PC-3 (cell line): ENCODE measurements at regions not wholly inside any gene's neighbourhood (a gene's known extent, or its start where the extent isn't known, plus 50 kb on each side); places are given as distances from the start of the nearest gene placed in this dataset.

Experiments
- ATAC-seq: fragments of 200-7000 bp; cut with Tn5 transposase; 2 replicates; pipeline ENCODE4 v1.9.1; 2020; ENCODE audit warnings: mild to moderate bottlenecking, moderate library complexity
- BruUV-seq: library from RNA; stranded (reverse); fragments of 400-500 nt; replicated peaks from 2 replicates; lab custom pipeline; 2021; lab: Mats Ljungman, UMichigan
- CTCF ChIA-PET: fragments of 300-600 bp; sonication (Branson Sonifier 250); formaldehyde crosslinking; loops from one replicate; lab custom pipeline; 2022; ENCODE audit warnings: antibody characterized with exemption; lab: Charles Lee
- POLR2A ChIA-PET: fragments of 300-600 bp; sonication (Branson Sonifier 250); formaldehyde crosslinking; loops from one replicate; lab custom pipeline; 2022; ENCODE audit warnings: antibody characterized with exemption; ENCODE audit not compliant: unreplicated experiment; lab: Charles Lee
- DNase-seq: peaks from one replicate; pipeline ENCODE4 v3.0.0-alpha.2; 2015
- H2AFZ ChIP-seq: fragments of 300-600 bp; sonication (generic); 2 replicates; pipeline ENCODE4 v1.6.0; 2016; ENCODE audit warnings: antibody characterized with exemption, low read length
- H3F3A ChIP-seq: fragments of 300-600 bp; sonication (generic); one replicate; pipeline ENCODE4 v1.6.0; 2017; ENCODE audit warnings: antibody characterized with exemption, low read length, control low read depth, mild to moderate bottlenecking; ENCODE audit not compliant: unreplicated experiment
- H3K27ac ChIP-seq: fragments of 300-600 bp; sonication (generic); 2 replicates; pipeline ENCODE4 v1.5.1; 2016; ENCODE audit warnings: mild to moderate bottlenecking, low read length
- H3K27me3 ChIP-seq: fragments of 300-600 bp; sonication (generic); 2 replicates; pipeline ENCODE4 v1.6.1; 2016; ENCODE audit warnings: low read length, mixed read lengths
- H3K36me3 ChIP-seq: fragments of 300-600 bp; sonication (generic); 2 replicates; pipeline ENCODE4 v1.6.1; 2016; ENCODE audit warnings: low read depth, mixed run types, low read length, mixed read lengths
- H3K4me1 ChIP-seq: fragments of 300-600 bp; sonication (generic); 2 replicates; pipeline ENCODE4 v1.5.1; 2016; ENCODE audit warnings: low read length; ENCODE audit not compliant: insufficient read depth
- H3K4me2 ChIP-seq: fragments of 300-600 bp; sonication (generic); 2 replicates; pipeline ENCODE4 v1.6.0; 2016; ENCODE audit warnings: low read length
- H3K4me3 ChIP-seq: fragments of 300-600 bp; sonication (generic); 2 replicates; pipeline ENCODE4 v1.5.1; 2016; ENCODE audit warnings: mild to moderate bottlenecking, low read length, mixed read lengths
- H3K79me2 ChIP-seq: fragments of 300-600 bp; sonication (generic); 2 replicates; pipeline ENCODE4 v1.6.1; 2017; ENCODE audit warnings: low read length, mixed read lengths
- H3K9ac ChIP-seq: fragments of 300-600 bp; sonication (generic); 2 replicates; pipeline ENCODE4 v1.6.0; 2016; ENCODE audit warnings: mild to moderate bottlenecking, low read length
- H3K9me2 ChIP-seq: fragments of 300-600 bp; sonication (generic); replicated peaks from 2 replicates; pipeline ENCODE4 v1.6.1; 2016; ENCODE audit warnings: mixed run types, low read length, mixed read lengths
- H3K9me3 ChIP-seq: fragments of 300-600 bp; sonication (generic); 2 replicates; pipeline ENCODE4 v1.6.1; 2016; ENCODE audit warnings: low read length, mixed read lengths
- H4K20me1 ChIP-seq: fragments of 300-600 bp; sonication (generic); 2 replicates; pipeline ENCODE4 v1.6.1; 2016; ENCODE audit warnings: low read length, mixed read lengths
- CTCF ChIP-seq: fragments of 300-600 bp; sonication (generic); conservative IDR thresholded peaks from 2 replicates; pipeline ENCODE4 v1.5.1; 2017; ENCODE audit warnings: antibody characterized with exemption, low read depth, mild to moderate bottlenecking, low read length
- EZH2 ChIP-seq: fragments of 300-600 bp; sonication (generic); IDR thresholded peaks from one replicate; pipeline ENCODE4 v1.6.1; 2017; ENCODE audit warnings: antibody characterized with exemption, mild to moderate bottlenecking, low read length; ENCODE audit not compliant: unreplicated experiment
- EZH2phosphoT487 ChIP-seq: fragments of 300-600 bp; sonication (generic); IDR thresholded peaks from 2 replicates; pipeline ENCODE4 v1.6.1; 2018; ENCODE audit warnings: mild to moderate bottlenecking, antibody characterized with exemption, low read length, borderline replicate concordance
- intact Hi-C: fragments of 100-400 bp; cut with micrococcal nuclease; formaldehyde crosslinking; loops from 2 replicates; pipeline ENCODE4 v1.9.0; 2023

GRCh38 chr1:199671684-199672083, 355.8 kb upstream of the NR5A2 start:
- no peak overlapping the region for H3K4me2 ChIP-seq
- BruUV-seq: no TSS peak
- no peaks in the 10 kb centered on the region for H4K20me1 ChIP-seq
- H3K79me2 ChIP-seq: no peaks in the 10 kb centered on the region
- POLR2A ChIA-PET: no interaction called here
- no peaks in the 10 kb centered on the region for H3F3A ChIP-seq
- no peaks in the 10 kb centered on the region for H3K27me3 ChIP-seq
- CTCF ChIA-PET: no interaction called here
- DNase-seq: no peak
- no peak for ATAC-seq
- H3K4me3 ChIP-seq: no peak overlapping the region
- intact Hi-C loops: no loop called here
- H3K4me1 ChIP-seq: no peaks in the 10 kb centered on the region
- no peak overlapping the region for H2AFZ ChIP-seq
- TF ChIP-seq EZH2 (no peak), EZH2phosphoT487 (no peak), CTCF (no peak)
- H3K9me2 ChIP-seq: no peaks in the 10 kb centered on the region
- H3K9me3 ChIP-seq: no peaks in the 10 kb centered on the region
- no peak overlapping the region for H3K27ac ChIP-seq
- H3K9ac ChIP-seq: no peak overlapping the region
- H3K36me3 ChIP-seq: no peaks in the 10 kb centered on the region

- POLR2A ChIA-PET: interaction anchor here (0.6 kb wide), 1 partner anchor 404 kb away, joined by 12 read pairs; no protein-coding TSS in a partner anchor
- H2AFZ ChIP-seq: no peak overlapping the region
- H3K9ac ChIP-seq: no peak overlapping the region
- TF ChIP-seq EZH2 (no peak), CTCF (no peak), EZH2phosphoT487 (no peak)
- no peaks in the 10 kb centered on the region for H3F3A ChIP-seq
- H3K4me3 ChIP-seq: no peak overlapping the region
- H3K36me3 ChIP-seq: no peaks in the 10 kb centered on the region
- no peaks in the 10 kb centered on the region for H3K9me3 ChIP-seq
- no peak overlapping the region for H3K4me2 ChIP-seq
- no peaks in the 10 kb centered on the region for H3K4me1 ChIP-seq
- no TSS peak for BruUV-seq
- H3K27me3 ChIP-seq: no peaks in the 10 kb centered on the region
- H3K79me2 ChIP-seq: no peaks in the 10 kb centered on the region
- ATAC-seq (no peak), DNase-seq (no peak)
- intact Hi-C loops: no loop called here
- H3K9me2 ChIP-seq: no peaks in the 10 kb centered on the region
- CTCF ChIA-PET: interaction anchor here (0.6 to 0.7 kb wide), 2 partner anchors 626 to 1515 kb away, joined by 3 read pairs; no protein-coding TSS in a partner anchor
- no peaks in the 10 kb centered on the region for H4K20me1 ChIP-seq
- H3K27ac ChIP-seq: no peak overlapping the region
These were observed 351.6 kb upstream of the NR5A2 start for GRCh38 chr1:199675937-199676336.

GRCh38 chr1:199678771-199679170, 348.7 kb upstream of the NR5A2 start:
- BruUV-seq: no TSS peak
- Histone ChIP-seq H3K9me3 (no peaks in the 10 kb centered on the region), H3K79me2 (no peaks in the 10 kb centered on the region), H4K20me1 (no peaks in the 10 kb centered on the region), H3K4me3 (no peak overlapping the region), H3K27ac (no peak overlapping the region), H3F3A (no peaks in the 10 kb centered on the region), H2AFZ (no peak overlapping the region), H3K9ac (no peak overlapping the region), H3K9me2 (no peaks in the 10 kb centered on the region), H3K36me3 (no peaks in the 10 kb centered on the region), H3K4me2 (no peak overlapping the region), H3K27me3 (no peaks in the 10 kb centered on the region), H3K4me1 (no peaks in the 10 kb centered on the region)
- intact Hi-C loops: no loop called here
- ChIA-PET CTCF (no interaction called here), POLR2A (no interaction called here)
- ATAC-seq: no peak
- TF ChIP-seq CTCF (no peak), EZH2 (no peak), EZH2phosphoT487 (no peak)
- DNase-seq: no peak
